Ecto neural progenitor cell (in vitro differentiated cells): ENCODE measurements at regions not wholly inside any gene's neighbourhood (a gene's known extent, or its start where the extent isn't known, plus 50 kb on each side); places are given as distances from the start of the nearest gene placed in this dataset.

Experiments used
- DNase-seq: peaks from one replicate; pipeline ENCODE4 v3.0.0-alpha.2; 2018; ENCODE audit warnings: low spot score

- no peak for DNase-seq
These were observed 141.9 kb upstream of the PMFBP1 start for GRCh38 chr16:72313903-72314302.

GRCh38 chr16:72312828-72313227, 140.9 kb upstream of the PMFBP1 start:
- no peak for DNase-seq

GRCh38 chr16:72311426-72311825, 139.5 kb upstream of the PMFBP1 start:
- DNase-seq, result no peak

GRCh38 chr16:72309001-72309400, 137.0 kb upstream of the PMFBP1 start:
- DNase-seq, result no peak

GRCh38 chr16:72308396-72308795, 136.4 kb upstream of the PMFBP1 start:
- no peak for DNase-seq

GRCh38 chr16:72302332-72302731, 130.4 kb upstream of the PMFBP1 start:
- DNase-seq, result no peak

GRCh38 chr16:72301523-72302236, 129.7 kb upstream of the PMFBP1 start:
- no peak for DNase-seq

- no peak for DNase-seq
These were observed 128.9 kb upstream of the PMFBP1 start for GRCh38 chr16:72300892-72301291.

- DNase-seq, result no peak
These were observed 127.8 kb upstream of the PMFBP1 start for GRCh38 chr16:72299684-72300243.

GRCh38 chr16:72298961-72299360, 127.0 kb upstream of the PMFBP1 start:
- DNase-seq, result no peak

GRCh38 chr16:72295914-72296313, 124.0 kb upstream of the PMFBP1 start:
- DNase-seq, result no peak

- DNase-seq, result no peak
These were observed 119.6 kb upstream of the PMFBP1 start for GRCh38 chr16:72291531-72291981.

GRCh38 chr16:72291121-72291520, 119.2 kb upstream of the PMFBP1 start:
- no peak for DNase-seq

GRCh38 chr16:72287649-72288048, 115.7 kb upstream of the PMFBP1 start:
- no peak for DNase-seq

GRCh38 chr16:72286936-72287620, 115.1 kb upstream of the PMFBP1 start:
- DNase-seq, result no peak

- no peak for DNase-seq
These were observed 113.8 kb upstream of the PMFBP1 start for GRCh38 chr16:72285728-72286127.

- DNase-seq, result no peak
These were observed 113.4 kb upstream of the PMFBP1 start for GRCh38 chr16:72285324-72285723.

GRCh38 chr16:72284042-72284789, 112.3 kb upstream of the PMFBP1 start:
- no peak for DNase-seq

- DNase-seq, result no peak
These were observed 110.4 kb upstream of the PMFBP1 start for GRCh38 chr16:72282362-72282761.

- DNase-seq, result no peak
These were observed 106.3 kb upstream of the PMFBP1 start for GRCh38 chr16:72278301-72278700.

- no peak for DNase-seq
These were observed 105.8 kb upstream of the PMFBP1 start for GRCh38 chr16:72277749-72278148.

- no peak for DNase-seq
These were observed 99.8 kb upstream of the PMFBP1 start for GRCh38 chr16:72271699-72272240.
